Activated T-cell treated with anti-CD3 and anti-CD28 coated beads, Interleukin-2, amount 50 U/mL, for 4 hours (primary cell): ENCODE measurements at regions not wholly inside any gene's neighbourhood (a gene's known extent, or its start where the extent isn't known, plus 50 kb on each side); places are given as distances from the start of the nearest gene placed in this dataset.

ENCODE experiments used
- ATAC-seq, 2 donors: fragments of 200-7000 bp; cut with Tn5 transposase; one replicate each; pipeline ENCODE4 v1.10.0; 2021
- DNase-seq: peaks from one replicate; pipeline ENCODE4 v3.0.0-alpha.2; 2020
- H3K27me3 Mint-ChIP-seq: one replicate; pipeline ENCODE4 v1.8.0; 2021; ENCODE audit warnings: low read depth, mixed read lengths
- H3K36me3 Mint-ChIP-seq: one replicate; pipeline ENCODE4 v1.8.0; 2022; ENCODE audit warnings: mixed read lengths; ENCODE audit not compliant: insufficient read depth
- H3K4me1 Mint-ChIP-seq: one replicate; pipeline ENCODE4 v1.8.0; 2021; ENCODE audit warnings: low read depth, mixed read lengths
- H3K4me3 Mint-ChIP-seq: one replicate; pipeline ENCODE4 v1.8.0; 2021; ENCODE audit warnings: mild to moderate bottlenecking, moderate library complexity, mixed read lengths
- H3K9me3 Mint-ChIP-seq: one replicate; pipeline ENCODE4 v1.8.0; 2021; ENCODE audit warnings: mixed read lengths

DNA sequence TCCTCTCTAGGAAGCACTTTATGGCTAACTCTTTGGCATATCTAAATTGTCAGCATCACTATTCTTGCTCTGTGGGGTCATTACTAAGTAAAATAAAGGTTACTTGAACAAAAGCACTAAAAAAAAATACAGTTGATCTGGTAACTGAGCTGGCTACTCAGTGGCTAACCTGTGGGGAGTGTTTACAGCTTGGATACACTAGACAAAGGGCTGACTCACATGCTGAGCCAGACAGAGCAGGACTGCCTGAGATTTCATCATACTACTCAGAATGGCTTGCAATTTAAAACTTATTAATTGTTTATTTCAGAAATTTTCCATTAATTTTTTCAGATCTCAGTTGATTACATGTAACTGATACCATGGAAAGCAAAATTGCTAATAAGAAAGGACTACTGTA, 1690.4 kb upstream of the SLC39A10 start:
- ATAC-seq (no peak), DNase-seq (no peak)
- H3K27me3 Mint-ChIP-seq, result no peaks in the 10 kb centered on the region
- no peaks in the 10 kb centered on the region for H3K4me1 Mint-ChIP-seq
- H3K4me3 Mint-ChIP-seq, result no peak overlapping the region
- H3K36me3 Mint-ChIP-seq, result no peaks in the 10 kb centered on the region
- H3K9me3 Mint-ChIP-seq, result no peaks in the 10 kb centered on the region

DNA sequence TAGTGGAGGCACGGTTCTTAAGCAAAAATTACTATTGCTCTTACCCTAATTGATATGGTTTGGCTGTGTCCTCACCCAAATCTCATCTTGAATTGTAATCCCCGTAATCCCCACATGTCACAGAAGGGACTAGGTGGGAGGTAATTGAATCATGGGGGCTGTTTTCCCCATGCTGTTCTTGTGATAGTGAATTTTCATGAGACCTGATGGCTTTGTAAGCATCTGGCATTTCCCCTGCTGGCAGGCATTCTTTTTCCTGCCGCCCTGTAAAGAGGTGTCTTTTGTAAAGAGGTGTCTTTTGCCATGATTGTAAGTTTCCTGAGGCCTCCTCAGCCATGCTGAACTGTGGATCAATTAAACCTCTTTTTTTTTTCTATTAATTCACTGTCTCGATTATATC, 1691.8 kb upstream of the SLC39A10 start:
- no peak for DNase-seq
- H3K27me3 Mint-ChIP-seq, result no peaks in the 10 kb centered on the region
- H3K36me3 Mint-ChIP-seq, result no peaks in the 10 kb centered on the region
- H3K4me1 Mint-ChIP-seq, result no peaks in the 10 kb centered on the region
- no peak for ATAC-seq
- no peaks in the 10 kb centered on the region for H3K9me3 Mint-ChIP-seq
- H3K4me3 Mint-ChIP-seq, result no peak overlapping the region

DNA sequence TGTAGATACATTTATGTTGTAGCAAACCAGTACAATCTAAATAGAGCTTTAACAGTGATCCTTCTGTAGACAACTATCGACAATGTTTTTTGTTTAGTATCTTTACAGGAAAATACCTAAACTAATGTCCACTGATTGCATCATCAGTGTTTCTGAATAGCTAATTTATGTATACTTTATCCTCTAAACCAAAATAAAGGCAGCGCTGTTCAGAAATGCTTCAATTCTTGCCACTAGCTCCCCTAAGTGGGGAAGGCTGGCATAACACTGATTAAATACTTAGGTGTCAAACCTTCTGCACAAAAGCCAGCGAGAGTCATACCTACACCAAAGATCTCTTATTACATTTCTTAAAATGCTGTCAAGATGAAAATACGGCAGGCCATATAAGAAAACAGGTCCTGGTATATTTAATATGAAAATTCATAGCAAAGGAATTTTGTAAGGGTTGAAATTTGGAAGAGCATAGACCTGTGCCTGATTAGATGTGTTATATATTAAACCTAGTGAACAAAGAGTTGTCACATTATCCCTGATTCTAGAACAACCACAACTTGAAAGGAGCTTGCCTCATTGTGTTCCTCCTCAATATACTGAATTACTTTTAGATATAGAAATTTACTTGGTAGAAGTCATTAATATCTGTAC, 1693.4 kb upstream of the SLC39A10 start:
- Mint-ChIP-seq H3K4me1 (no peaks in the 10 kb centered on the region), H3K9me3 (no peaks in the 10 kb centered on the region), H3K27me3 (no peaks in the 10 kb centered on the region), H3K4me3 (no peak overlapping the region), H3K36me3 (no peaks in the 10 kb centered on the region)
- DNase-seq, result no peak
- ATAC-seq, result no peak

DNA sequence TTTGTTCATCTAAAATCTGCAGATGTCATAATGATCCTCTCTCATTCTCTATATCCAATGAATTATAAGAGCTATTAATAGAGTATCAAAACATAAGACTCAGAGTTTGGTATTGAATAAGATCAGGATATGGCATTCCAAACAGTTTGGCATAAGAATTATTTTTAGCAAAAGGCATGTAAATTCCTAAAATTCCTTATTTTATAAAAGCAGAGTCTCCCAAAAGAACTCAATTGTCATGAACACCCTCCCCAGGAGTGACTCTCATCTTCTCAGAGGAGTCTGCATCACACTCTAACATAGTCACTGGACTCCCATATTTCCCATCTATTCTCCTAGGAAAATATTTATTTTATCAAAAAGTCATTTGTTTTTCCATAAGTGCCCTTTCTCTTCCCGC, 1710.2 kb upstream of the SLC39A10 start:
- H3K36me3 Mint-ChIP-seq, result no peaks in the 10 kb centered on the region
- ATAC-seq, result no peak
- peaks cover 2% of the 10 kb centered on the region for H3K9me3 Mint-ChIP-seq
- H3K4me3 Mint-ChIP-seq, result no peak overlapping the region
- H3K27me3 Mint-ChIP-seq, result no peaks in the 10 kb centered on the region
- H3K4me1 Mint-ChIP-seq, result no peaks in the 10 kb centered on the region
- no peak for DNase-seq

DNA sequence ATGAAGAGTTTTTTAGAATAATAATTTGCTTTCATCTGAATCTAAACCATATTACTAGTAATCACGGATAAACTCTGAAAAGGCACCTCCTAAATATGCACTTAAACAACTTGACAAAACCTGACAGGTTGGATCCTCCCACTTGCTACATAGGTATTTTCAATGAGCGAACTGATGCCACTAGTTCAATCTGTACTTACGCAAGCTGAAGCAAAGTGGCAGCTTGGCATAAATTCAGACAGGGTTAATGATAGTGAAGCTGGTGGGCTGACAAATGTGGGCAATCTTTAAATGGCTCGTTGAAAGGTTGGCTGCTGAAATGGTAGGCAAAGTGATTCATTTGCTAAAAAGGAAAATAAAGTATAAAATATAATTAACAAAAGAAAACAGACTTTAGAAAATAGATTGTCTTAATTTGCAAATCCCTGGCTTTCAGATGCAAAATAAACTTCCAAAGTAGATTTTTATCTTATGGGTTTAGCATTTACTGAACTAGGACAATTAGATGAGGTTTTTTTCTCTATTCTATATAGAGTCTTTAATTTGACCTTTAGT, 1713.5 kb upstream of the SLC39A10 start:
- no peaks in the 10 kb centered on the region for H3K4me1 Mint-ChIP-seq
- no peaks in the 10 kb centered on the region for H3K27me3 Mint-ChIP-seq
- no peak overlapping the region for H3K4me3 Mint-ChIP-seq
- no peaks in the 10 kb centered on the region for H3K9me3 Mint-ChIP-seq
- H3K36me3 Mint-ChIP-seq, result no peaks in the 10 kb centered on the region
- DNase-seq (no peak), ATAC-seq (no peak)

DNA sequence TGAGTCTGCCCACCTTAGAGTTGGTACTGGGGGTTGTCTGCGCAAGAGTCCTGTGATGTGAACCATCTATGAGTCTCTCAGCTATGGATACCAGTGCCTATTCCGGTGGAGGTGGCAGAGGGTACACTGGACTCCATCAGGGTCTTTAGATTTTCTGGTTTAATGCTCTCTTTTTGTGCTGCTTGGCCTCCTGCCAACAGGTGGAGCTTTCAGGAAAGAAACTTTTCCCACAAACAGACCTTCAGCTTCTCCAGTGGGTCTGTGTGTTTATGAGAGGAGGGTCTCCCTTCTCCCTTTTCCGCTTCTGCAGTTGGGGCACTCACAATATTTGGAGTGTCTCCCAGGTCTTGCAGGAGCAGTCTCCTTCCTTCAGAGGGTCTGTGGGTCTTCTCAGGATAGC, 1721.9 kb upstream of the SLC39A10 start:
- no peak for ATAC-seq
- no peaks in the 10 kb centered on the region for H3K4me1 Mint-ChIP-seq
- no peak for DNase-seq
- H3K36me3 Mint-ChIP-seq, result no peaks in the 10 kb centered on the region
- H3K27me3 Mint-ChIP-seq, result no peaks in the 10 kb centered on the region
- H3K4me3 Mint-ChIP-seq, result no peak overlapping the region
- no peaks in the 10 kb centered on the region for H3K9me3 Mint-ChIP-seq

DNA sequence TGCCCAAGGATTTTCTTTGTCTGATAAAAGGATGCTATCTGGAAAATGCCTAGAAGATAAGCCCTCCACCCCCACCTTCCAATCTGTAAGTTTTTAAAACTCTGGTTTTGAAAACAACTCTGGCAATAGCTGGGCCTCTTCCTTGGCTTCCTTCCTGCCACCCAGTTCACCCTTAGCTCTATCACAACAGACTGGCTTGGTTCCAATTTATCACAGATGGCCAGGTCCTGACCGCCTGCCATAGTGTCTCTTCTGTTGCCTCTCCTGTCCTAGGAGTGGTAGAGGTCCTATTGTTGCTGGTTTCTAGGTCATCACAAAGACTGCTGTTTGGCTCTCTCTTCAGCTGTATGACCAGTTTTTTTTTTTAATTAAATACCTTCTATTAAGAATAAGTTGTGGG, 1727.9 kb upstream of the SLC39A10 start:
- DNase-seq (no peak), ATAC-seq (no peak)
- no peak overlapping the region for H3K4me3 Mint-ChIP-seq
- H3K4me1 Mint-ChIP-seq, result no peaks in the 10 kb centered on the region
- H3K27me3 Mint-ChIP-seq, result no peaks in the 10 kb centered on the region
- H3K36me3 Mint-ChIP-seq, result no peaks in the 10 kb centered on the region
- no peaks in the 10 kb centered on the region for H3K9me3 Mint-ChIP-seq

DNA sequence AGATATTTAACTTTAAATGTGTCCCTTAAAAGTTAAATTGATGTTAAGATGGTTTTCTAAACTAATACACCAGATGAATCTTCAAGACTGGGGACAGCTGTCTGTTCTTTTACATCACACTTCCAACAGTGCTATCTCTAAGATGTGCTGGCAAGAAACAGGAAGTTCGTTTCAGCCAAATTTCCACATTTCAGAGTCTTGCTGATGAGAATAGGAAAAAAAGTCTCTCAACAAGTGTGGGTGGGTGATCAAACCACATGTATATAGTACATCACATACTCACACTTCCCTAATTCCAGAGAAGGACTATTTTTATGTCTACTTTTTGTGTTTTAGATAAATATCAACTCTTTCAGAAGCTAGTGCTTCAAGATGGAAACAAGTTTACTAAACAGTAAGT, 1712.8 kb upstream of the TMEFF2 start:
- no peaks in the 10 kb centered on the region for H3K36me3 Mint-ChIP-seq
- no peaks in the 10 kb centered on the region for H3K27me3 Mint-ChIP-seq

DNA sequence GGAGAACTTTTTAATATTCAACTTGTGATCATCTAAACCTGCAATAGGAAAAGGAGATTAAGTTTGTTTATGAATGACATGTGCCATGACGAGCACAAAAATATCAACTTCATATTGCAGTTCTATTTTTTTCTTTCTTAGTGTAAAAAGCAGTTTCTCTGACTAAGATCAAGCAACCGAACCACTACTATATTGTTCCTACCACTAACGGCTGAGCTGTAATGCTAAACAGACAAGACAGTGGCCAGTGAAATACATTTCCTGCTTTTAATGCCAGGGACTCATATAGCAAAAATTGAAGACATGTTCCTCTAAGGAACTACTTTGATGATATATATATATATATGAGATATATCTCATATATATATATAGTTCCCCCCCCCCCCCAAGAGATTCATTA, 1705.6 kb upstream of the TMEFF2 start:
- no peak for DNase-seq
- Mint-ChIP-seq H3K9me3 (peaks cover 2% of the 10 kb centered on the region), H3K4me1 (no peaks in the 10 kb centered on the region), H3K4me3 (no peak overlapping the region), H3K27me3 (no peaks in the 10 kb centered on the region), H3K36me3 (no peaks in the 10 kb centered on the region)
- no peak for ATAC-seq

More for the DNA sequence above, 1712.8 kb upstream of the TMEFF2 start:
- no peaks in the 10 kb centered on the region for H3K4me1 Mint-ChIP-seq
- no peak overlapping the region for H3K4me3 Mint-ChIP-seq
- H3K9me3 Mint-ChIP-seq, result peaks cover 2% of the 10 kb centered on the region
- DNase-seq (no peak), ATAC-seq (no peak)

DNA sequence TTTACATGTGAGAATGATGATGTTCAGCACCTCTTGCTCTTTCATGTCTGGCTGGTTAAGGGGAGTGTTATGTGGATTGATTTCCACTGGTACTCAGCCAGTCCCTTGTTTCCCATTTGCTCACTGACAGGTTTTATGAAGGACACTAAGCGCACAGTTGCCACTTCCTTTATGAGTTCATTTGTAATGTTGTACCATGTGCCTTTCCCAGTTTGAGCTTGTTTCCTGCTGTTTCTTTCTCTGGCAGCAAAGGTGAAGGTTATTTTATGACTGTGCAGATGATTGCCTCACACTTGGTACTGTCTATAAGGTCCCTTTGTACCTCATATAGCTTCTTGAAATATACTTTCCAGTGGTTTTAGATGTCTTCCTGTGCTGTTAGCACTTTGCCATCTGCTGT, 1700.5 kb upstream of the TMEFF2 start:
- Mint-ChIP-seq H3K9me3 (peaks cover 2% of the 10 kb centered on the region), H3K4me1 (no peaks in the 10 kb centered on the region), H3K27me3 (no peaks in the 10 kb centered on the region), H3K36me3 (no peaks in the 10 kb centered on the region), H3K4me3 (no peak overlapping the region)
- no peak for ATAC-seq
- no peak for DNase-seq

DNA sequence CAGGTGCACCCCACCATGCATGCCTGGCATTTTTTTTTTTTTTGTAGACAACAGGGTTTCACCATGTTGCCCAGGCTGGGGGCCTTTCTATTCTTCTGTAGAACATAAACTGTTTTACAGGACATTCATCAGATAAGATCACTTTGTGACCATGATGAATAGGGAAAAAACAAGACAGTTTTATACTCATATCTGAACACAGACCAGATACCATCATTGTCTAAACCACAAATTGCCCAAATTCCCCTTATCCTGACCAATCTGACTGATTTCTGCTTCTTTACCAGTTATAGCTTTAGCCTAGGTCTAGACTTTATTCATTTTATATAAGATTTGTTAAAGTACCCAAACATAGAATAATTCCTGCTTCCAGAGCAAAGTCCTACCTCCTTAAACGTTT, 1699.3 kb upstream of the TMEFF2 start:
- ATAC-seq (no peak), DNase-seq (no peak)
- Mint-ChIP-seq H3K4me1 (no peaks in the 10 kb centered on the region), H3K4me3 (no peak overlapping the region), H3K27me3 (no peaks in the 10 kb centered on the region), H3K36me3 (no peaks in the 10 kb centered on the region), H3K9me3 (peaks cover 4% of the 10 kb centered on the region)

DNA sequence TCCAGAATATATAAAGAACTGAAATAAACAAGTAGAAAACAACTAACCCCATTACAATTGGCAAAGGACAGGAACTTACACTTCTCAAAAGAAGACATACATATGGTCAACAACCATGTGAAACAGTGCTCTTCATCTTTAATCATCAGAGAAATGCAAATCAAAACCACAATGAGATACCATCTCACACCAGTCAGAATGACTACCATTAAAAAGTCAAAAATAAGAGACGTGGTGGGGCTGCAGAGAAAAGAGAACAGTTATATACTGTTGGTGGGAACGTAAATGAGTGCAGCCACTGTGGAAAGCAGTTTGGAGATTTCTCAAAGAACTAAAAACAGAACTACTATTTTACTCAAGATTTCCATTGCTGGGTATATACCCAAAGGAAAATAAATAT, 1696.3 kb upstream of the TMEFF2 start:
- no peak overlapping the region for H3K4me3 Mint-ChIP-seq
- no peaks in the 10 kb centered on the region for H3K27me3 Mint-ChIP-seq
- ATAC-seq (no peak), DNase-seq (no peak)
- no peaks in the 10 kb centered on the region for H3K36me3 Mint-ChIP-seq
- H3K4me1 Mint-ChIP-seq, result no peaks in the 10 kb centered on the region
- peaks cover 4% of the 10 kb centered on the region for H3K9me3 Mint-ChIP-seq

DNA sequence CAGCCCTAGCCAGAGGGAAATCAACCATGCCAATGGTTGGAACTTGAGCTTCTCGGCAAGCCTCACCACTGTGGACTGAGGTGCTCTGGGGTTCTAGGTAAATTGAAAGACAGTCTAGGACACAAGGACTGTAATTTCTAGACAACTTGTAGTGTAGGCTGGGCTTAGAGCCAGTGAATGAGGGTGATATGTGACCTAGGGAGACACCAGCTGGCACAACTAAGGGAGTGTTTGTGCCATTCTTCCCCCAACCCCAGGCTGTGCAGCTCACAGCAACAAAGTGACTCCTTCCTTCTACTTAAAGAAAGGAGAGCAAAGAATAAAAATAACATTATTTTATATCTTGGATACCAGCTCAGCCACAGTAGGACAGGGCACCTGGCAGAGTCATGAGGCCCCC, 1690.7 kb upstream of the TMEFF2 start:
- no peak for ATAC-seq

DNA sequence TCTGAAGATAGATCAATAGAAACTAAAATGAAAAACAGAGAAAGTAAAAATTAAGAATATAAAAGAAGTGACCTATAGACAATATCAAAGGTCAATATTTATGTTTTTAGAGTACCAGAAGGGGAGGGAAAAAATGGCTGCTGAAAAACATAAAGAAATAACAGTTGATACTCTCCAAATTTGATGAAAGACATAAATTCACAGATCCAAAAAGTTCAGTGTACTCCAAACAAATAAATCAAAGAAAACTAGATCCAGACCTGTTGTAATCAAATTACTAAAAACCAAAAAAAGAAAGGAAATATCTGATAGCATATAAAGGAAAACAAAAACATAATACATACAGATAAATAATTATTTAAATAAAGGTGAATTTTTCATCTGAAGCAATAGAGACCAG, 1689.1 kb upstream of the TMEFF2 start:
- Mint-ChIP-seq H3K36me3 (no peaks in the 10 kb centered on the region), H3K4me1 (no peaks in the 10 kb centered on the region), H3K27me3 (no peaks in the 10 kb centered on the region), H3K4me3 (no peak overlapping the region), H3K9me3 (peaks cover 13% of the 10 kb centered on the region)
- DNase-seq (no peak), ATAC-seq (no peak)

More for the DNA sequence above, 1690.7 kb upstream of the TMEFF2 start:
- no peak for DNase-seq
- H3K36me3 Mint-ChIP-seq, result no peaks in the 10 kb centered on the region
- H3K4me3 Mint-ChIP-seq, result no peak overlapping the region
- H3K9me3 Mint-ChIP-seq, result peaks cover 16% of the 10 kb centered on the region
- no peaks in the 10 kb centered on the region for H3K27me3 Mint-ChIP-seq
- no peaks in the 10 kb centered on the region for H3K4me1 Mint-ChIP-seq

DNA sequence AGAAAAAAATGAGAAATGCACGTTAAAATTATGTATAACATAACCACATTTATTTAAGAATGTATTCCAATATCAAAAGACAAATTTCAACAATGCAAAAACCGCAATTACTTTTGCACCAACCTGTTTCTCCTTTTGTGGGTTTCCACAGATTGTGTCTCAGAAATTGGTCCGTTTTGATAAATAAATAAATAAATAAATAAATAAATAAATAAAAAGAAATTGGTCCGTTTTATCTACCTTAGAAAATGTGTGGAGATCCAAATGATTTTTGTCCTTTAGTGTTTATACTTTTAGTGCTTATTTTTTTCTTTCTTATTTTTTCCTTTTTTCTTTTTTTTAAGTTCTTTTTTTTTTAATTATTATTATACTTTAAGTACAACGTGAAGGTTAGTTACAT, 1682.2 kb upstream of the TMEFF2 start:
- H3K36me3 Mint-ChIP-seq, result no peaks in the 10 kb centered on the region
- H3K9me3 Mint-ChIP-seq, result peaks cover 4% of the 10 kb centered on the region
- no peaks in the 10 kb centered on the region for H3K27me3 Mint-ChIP-seq
- DNase-seq, result no peak
- no peak for ATAC-seq
- H3K4me3 Mint-ChIP-seq, result no peak overlapping the region
- H3K4me1 Mint-ChIP-seq, result no peaks in the 10 kb centered on the region

DNA sequence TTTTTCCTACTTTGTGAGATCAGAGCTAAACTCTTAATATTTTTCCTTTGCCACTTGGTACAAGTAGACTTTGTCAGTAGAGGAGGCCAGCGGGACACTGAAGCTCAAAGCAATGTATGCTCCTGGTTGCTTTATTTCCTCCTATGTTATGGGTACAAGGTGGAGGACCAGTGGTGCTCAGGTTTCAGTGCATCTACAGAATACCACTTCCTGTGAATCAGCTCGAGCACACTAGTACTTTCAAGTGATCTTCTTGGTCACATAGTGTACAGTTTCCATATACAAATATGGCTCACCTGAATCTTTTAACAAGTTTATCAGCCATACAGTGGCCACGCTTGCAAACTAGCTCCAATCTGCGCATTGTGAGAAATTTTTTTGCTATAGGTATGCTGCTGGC, 1674.8 kb upstream of the TMEFF2 start:
- H3K4me1 Mint-ChIP-seq, result no peaks in the 10 kb centered on the region
- no peaks in the 10 kb centered on the region for H3K9me3 Mint-ChIP-seq
- ATAC-seq, result no peak
- H3K27me3 Mint-ChIP-seq, result no peaks in the 10 kb centered on the region
- H3K4me3 Mint-ChIP-seq, result no peak overlapping the region
- H3K36me3 Mint-ChIP-seq, result no peaks in the 10 kb centered on the region
- DNase-seq, result no peak
